MM.1S (cell line): ENCODE measurements at regions not wholly inside any gene's neighbourhood (a gene's known extent, or its start where the extent isn't known, plus 50 kb on each side); places are given as distances from the start of the nearest gene placed in this dataset.

Source experiments
- DNase-seq: peaks from one replicate; pipeline ENCODE4 v3.0.0-alpha.2; 2015
- H2AFZ ChIP-seq: fragments of 300-600 bp; sonication (generic); 2 replicates; pipeline ENCODE4 v1.6.0; 2016; ENCODE audit warnings: antibody characterized with exemption, low read length
- H3F3A ChIP-seq: fragments of 300-600 bp; sonication (generic); 2 replicates; pipeline ENCODE4 v1.6.1; 2016; ENCODE audit warnings: mild to moderate bottlenecking, antibody characterized with exemption, low read length, moderate library complexity, mixed read lengths; ENCODE audit not compliant: insufficient read depth
- H3K27ac ChIP-seq: fragments of 300-600 bp; sonication (generic); 2 replicates; pipeline ENCODE4 v1.5.1; 2016; ENCODE audit warnings: mild to moderate bottlenecking, low read length
- H3K27me3 ChIP-seq: fragments of 300-600 bp; sonication (generic); replicated peaks from 2 replicates; pipeline ENCODE4 v1.6.0; 2016; ENCODE audit warnings: low read length; ENCODE audit not compliant: insufficient read depth
- H3K36me3 ChIP-seq: fragments of 300-600 bp; sonication (generic); replicated peaks from 2 replicates; pipeline ENCODE4 v1.6.1; 2016; ENCODE audit warnings: mild to moderate bottlenecking, low read length, mixed read lengths; ENCODE audit not compliant: insufficient read depth
- H3K4me1 ChIP-seq: fragments of 300-600 bp; sonication (generic); 2 replicates; pipeline ENCODE4 v1.6.1; 2016; ENCODE audit warnings: low read length, mixed read lengths
- H3K4me2 ChIP-seq: fragments of 300-600 bp; sonication (generic); 2 replicates; pipeline ENCODE4 v1.6.0; 2016; ENCODE audit warnings: low read depth, low read length
- H3K4me3 ChIP-seq: fragments of 300-600 bp; sonication (generic); 2 replicates; pipeline ENCODE4 v1.5.1; 2016; ENCODE audit warnings: low read length, mixed read lengths
- H3K79me2 ChIP-seq: fragments of 300-600 bp; sonication (generic); 2 replicates; pipeline ENCODE4 v1.6.1; 2016; ENCODE audit warnings: mixed run types, low read length, mixed read lengths
- H3K9ac ChIP-seq: fragments of 300-600 bp; sonication (generic); 2 replicates; pipeline ENCODE4 v1.6.1; 2016; ENCODE audit warnings: low read length, mixed read lengths
- H3K9me2 ChIP-seq: fragments of 300-600 bp; sonication (generic); replicated peaks from 2 replicates; pipeline ENCODE4 v1.6.1; 2016; ENCODE audit warnings: mild to moderate bottlenecking, low read length, mixed read lengths; ENCODE audit not compliant: insufficient read depth
- H3K9me3 ChIP-seq: fragments of 300-600 bp; sonication (generic); replicated peaks from 2 replicates; pipeline ENCODE4 v1.6.1; 2016; ENCODE audit warnings: mild to moderate bottlenecking, low read length, mixed read lengths; ENCODE audit not compliant: insufficient read depth
- H4K20me1 ChIP-seq: fragments of 300-600 bp; sonication (generic); 2 replicates; pipeline ENCODE4 v1.6.1; 2016; ENCODE audit warnings: mild to moderate bottlenecking, low read length, moderate library complexity, mixed read lengths; ENCODE audit not compliant: insufficient read depth
- EZH2 ChIP-seq: fragments of 300-600 bp; sonication (generic); optimal IDR thresholded peaks from 2 replicates; pipeline ENCODE3; 2017; ENCODE audit warnings: low read depth, mild to moderate bottlenecking, antibody characterized with exemption, low read length, mixed read lengths
- EZH2phosphoT487 ChIP-seq: fragments of 300-600 bp; sonication (generic); IDR thresholded peaks from 2 replicates; pipeline ENCODE4 v1.6.1; 2018; ENCODE audit warnings: antibody characterized with exemption, low read length
- TF ChIP-seq, protein P1 (sequence below): fragments of 300-600 bp; sonication (generic); IDR thresholded peaks from 2 replicates; pipeline ENCODE4 v1.5.1; 2016; ENCODE audit warnings: antibody characterized with exemption, low read length, mixed read lengths

DNA sequence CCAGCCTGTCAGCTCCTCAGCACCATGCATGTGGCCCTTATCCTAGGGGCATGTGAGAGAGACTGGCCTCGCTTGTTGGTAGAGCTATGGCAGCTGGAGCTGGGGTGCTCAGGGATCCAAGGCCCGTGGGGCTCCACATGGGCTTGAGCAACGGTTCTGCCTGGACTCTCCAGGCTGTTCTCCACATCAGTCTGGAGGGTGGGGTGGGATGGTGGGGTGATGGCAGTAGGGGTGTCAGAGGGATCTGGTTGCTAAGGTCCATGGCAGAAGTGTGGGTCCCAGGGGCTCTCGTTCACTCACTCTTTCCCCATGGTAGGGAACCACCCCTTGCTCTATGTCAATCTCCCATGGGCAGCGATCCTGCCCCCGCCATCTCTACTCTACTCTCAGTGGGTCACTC is 622.6 kb downstream of the LRFN5 start:
- no peaks in the 10 kb centered on the region for H3K9me2 ChIP-seq
- H4K20me1 ChIP-seq = no peaks in the 10 kb centered on the region
- no peak for TF ChIP-seq EZH2phosphoT487
- TF ChIP-seq, protein P1, sequence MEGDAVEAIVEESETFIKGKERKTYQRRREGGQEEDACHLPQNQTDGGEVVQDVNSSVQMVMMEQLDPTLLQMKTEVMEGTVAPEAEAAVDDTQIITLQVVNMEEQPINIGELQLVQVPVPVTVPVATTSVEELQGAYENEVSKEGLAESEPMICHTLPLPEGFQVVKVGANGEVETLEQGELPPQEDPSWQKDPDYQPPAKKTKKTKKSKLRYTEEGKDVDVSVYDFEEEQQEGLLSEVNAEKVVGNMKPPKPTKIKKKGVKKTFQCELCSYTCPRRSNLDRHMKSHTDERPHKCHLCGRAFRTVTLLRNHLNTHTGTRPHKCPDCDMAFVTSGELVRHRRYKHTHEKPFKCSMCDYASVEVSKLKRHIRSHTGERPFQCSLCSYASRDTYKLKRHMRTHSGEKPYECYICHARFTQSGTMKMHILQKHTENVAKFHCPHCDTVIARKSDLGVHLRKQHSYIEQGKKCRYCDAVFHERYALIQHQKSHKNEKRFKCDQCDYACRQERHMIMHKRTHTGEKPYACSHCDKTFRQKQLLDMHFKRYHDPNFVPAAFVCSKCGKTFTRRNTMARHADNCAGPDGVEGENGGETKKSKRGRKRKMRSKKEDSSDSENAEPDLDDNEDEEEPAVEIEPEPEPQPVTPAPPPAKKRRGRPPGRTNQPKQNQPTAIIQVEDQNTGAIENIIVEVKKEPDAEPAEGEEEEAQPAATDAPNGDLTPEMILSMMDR = no peak
- no peak for TF ChIP-seq EZH2
- no peak overlapping the region for H3K4me2 ChIP-seq
- no peak overlapping the region for H2AFZ ChIP-seq
- peaks cover under 1% of the 10 kb centered on the region; the same call in 1 of the 2 replicates for H3F3A ChIP-seq
- no peaks in the 10 kb centered on the region for H3K79me2 ChIP-seq
- DNase-seq = no peak
- H3K9me3 ChIP-seq = no peaks in the 10 kb centered on the region
- no peaks in the 10 kb centered on the region for H3K36me3 ChIP-seq
- no peak overlapping the region for H3K27ac ChIP-seq
- H3K4me3 ChIP-seq = no peak overlapping the region
- peaks cover 13% of the 10 kb centered on the region; the same call in 1 of the 2 replicates for H3K4me1 ChIP-seq
- H3K27me3 ChIP-seq = no peaks in the 10 kb centered on the region
- H3K9ac ChIP-seq = no peak overlapping the region

DNA sequence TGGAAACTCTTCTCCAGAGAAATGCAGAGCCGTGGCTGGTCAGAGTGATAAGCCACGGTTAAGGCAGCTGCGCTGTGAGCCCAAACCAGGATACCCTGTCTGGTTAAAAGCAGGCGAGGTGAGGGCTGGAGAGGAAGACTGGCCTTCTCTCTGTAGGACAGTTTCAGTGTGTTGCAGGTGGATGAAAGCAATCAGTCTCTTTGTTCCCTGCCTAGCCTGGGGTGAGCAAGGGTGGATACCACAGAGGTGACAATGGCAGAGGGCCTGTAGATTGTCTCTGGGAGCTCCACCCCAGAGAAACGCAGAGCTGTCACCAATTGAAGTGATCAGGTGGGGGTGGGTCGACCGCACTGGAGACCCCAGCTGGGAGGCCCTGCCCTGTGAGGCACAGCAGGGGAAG is 621.9 kb downstream of the LRFN5 start:
- no peaks in the 10 kb centered on the region for H3K27me3 ChIP-seq
- no peak overlapping the region for H2AFZ ChIP-seq
- peaks cover 19% of the 10 kb centered on the region; the same call in 1 of the 2 replicates for H3K4me1 ChIP-seq
- peaks cover 7% of the 10 kb centered on the region for H3F3A ChIP-seq
- no peak overlapping the region for H3K9ac ChIP-seq
- peak overlapping the region; percentile 16; the same call in 1 of the 2 replicates for H3K27ac ChIP-seq
- no peak overlapping the region for H3K4me3 ChIP-seq
- no peaks in the 10 kb centered on the region for H3K36me3 ChIP-seq
- no peaks in the 10 kb centered on the region for H4K20me1 ChIP-seq
- H3K9me2 ChIP-seq = no peaks in the 10 kb centered on the region
- H3K9me3 ChIP-seq = no peaks in the 10 kb centered on the region
- no peaks in the 10 kb centered on the region for H3K79me2 ChIP-seq
- TF ChIP-seq, protein P1 = no peak
- TF ChIP-seq EZH2phosphoT487 (no peak), EZH2 (no peak)
- H3K4me2 ChIP-seq = no peak overlapping the region
- peak; percentile 9 for DNase-seq

DNA sequence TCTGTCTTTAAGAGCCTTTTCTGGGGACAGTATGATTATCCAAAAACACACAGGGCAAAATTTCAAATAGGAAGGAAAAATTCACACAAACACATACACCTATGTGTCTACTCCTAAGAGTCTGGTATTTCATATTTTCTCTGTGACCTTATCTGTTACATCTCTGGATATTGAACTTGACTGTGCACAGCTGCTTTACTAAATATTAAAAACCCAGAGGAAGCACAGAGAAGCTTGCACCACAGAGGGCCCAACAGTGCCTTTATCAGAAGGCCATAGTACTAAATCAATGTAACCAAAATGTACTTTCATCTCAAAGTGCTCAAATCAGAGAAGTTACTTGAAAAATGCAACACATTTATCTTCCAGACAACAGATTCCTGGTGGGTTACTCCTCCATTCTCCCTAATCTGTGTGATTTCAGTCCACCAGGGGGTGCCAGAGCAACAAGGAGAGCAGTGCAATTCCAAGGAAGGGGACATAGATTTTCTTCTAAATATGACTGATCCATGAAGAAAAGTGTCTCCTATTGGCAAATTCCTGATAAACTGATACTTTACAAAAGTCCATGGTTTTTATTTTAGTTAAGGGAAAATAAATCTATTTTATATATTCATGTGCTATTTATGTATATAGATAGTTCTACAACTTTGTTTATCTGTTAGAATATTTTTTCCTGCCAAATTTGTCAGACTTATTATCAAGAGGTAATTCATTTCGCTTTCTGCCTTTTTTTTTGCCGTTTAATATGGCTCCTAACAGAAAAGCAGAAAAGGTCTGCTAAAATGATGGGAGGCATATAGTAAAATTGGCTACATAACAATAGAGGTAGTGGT is 617.6 kb downstream of the LRFN5 start:
- no peaks in the 10 kb centered on the region for H3K27me3 ChIP-seq
- peak overlapping the region; percentile 31; the same call in 1 of the 2 replicates for H3K4me2 ChIP-seq
- no peaks in the 10 kb centered on the region for H3K9me3 ChIP-seq

More for the DNA sequence above, 617.6 kb downstream of the LRFN5 start:
- H3K79me2 ChIP-seq = no peaks in the 10 kb centered on the region
- DNase-seq = no peak
- no peaks in the 10 kb centered on the region for H3K36me3 ChIP-seq
- no peak for TF ChIP-seq EZH2phosphoT487
- TF ChIP-seq, protein P1 = peak; percentile 69
- no peak for TF ChIP-seq EZH2
- no peak overlapping the region; the same call in 1 of the 2 replicates for H3K4me3 ChIP-seq
- H3K9ac ChIP-seq = peak overlapping the region; percentile 29; the same call in 1 of the 2 replicates
- peak overlapping the region; percentile 80; the same call in 1 of the 2 replicates for H3K27ac ChIP-seq
- peak overlapping the region; percentile 63; the same call in 1 of the 2 replicates for H2AFZ ChIP-seq
- H4K20me1 ChIP-seq = no peaks in the 10 kb centered on the region
- H3K4me1 ChIP-seq = peaks cover 31% of the 10 kb centered on the region
- H3F3A ChIP-seq = peaks cover 23% of the 10 kb centered on the region
- no peaks in the 10 kb centered on the region for H3K9me2 ChIP-seq
